ENCODE measurements at regions not wholly inside any gene's neighbourhood (a gene's known extent, or its start where the extent isn't known, plus 50 kb on each side); places are given as distances from the start of the nearest gene placed in this dataset.
A peak's percentile ranks its signal among the peaks of the same experiment; 100 is the strongest.

GRCh38 chr10:110396284-110396651, 91.5 kb upstream of the SMNDC1 start:
- DNase-seq (ENCODE audit: low read depth) = no peak

GRCh38 chr10:110397856-110398255, 93.1 kb upstream of the SMNDC1 start:
- no peak for DNase-seq (ENCODE audit: low read depth)

GRCh38 chr10:110398419-110399105, 93.8 kb upstream of the SMNDC1 start:
- peak; percentile 98 for DNase-seq (ENCODE audit: low read depth)

- peak; percentile 99 for DNase-seq (ENCODE audit: low read depth)
Measured at GRCh38 chr10:110399106-110399964, 94.6 kb upstream of the SMNDC1 start.

- peak; percentile 27 for DNase-seq (ENCODE audit: low read depth)
Measured at GRCh38 chr10:110399965-110400933, 95.5 kb upstream of the SMNDC1 start.

GRCh38 chr10:110401401-110402076, 96.2 kb upstream of the DUSP5 start:
- DNase-seq (ENCODE audit: low read depth) = peak; percentile 22

GRCh38 chr10:110402077-110402416, 95.7 kb upstream of the DUSP5 start:
- no peak for DNase-seq (ENCODE audit: low read depth)

- no peak for DNase-seq (ENCODE audit: low read depth)
Measured at GRCh38 chr10:110403593-110403992, 94.1 kb upstream of the DUSP5 start.

GRCh38 chr10:110404413-110404812, 93.3 kb upstream of the DUSP5 start:
- no peak for DNase-seq (ENCODE audit: low read depth)

- DNase-seq (ENCODE audit: low read depth) = no peak
Measured at GRCh38 chr10:110404825-110405224, 92.9 kb upstream of the DUSP5 start.

- DNase-seq (ENCODE audit: low read depth) = no peak
Measured at GRCh38 chr10:110405380-110405779, 92.3 kb upstream of the DUSP5 start.

- no peak for DNase-seq (ENCODE audit: low read depth)
Measured at GRCh38 chr10:110407301-110408170, 90.2 kb upstream of the DUSP5 start.

GRCh38 chr10:110408203-110408871, 89.4 kb upstream of the DUSP5 start:
- peak; percentile 75 for DNase-seq (ENCODE audit: low read depth)

GRCh38 chr10:110408943-110409342, 88.8 kb upstream of the DUSP5 start:
- DNase-seq (ENCODE audit: low read depth) = no peak

- no peak for DNase-seq (ENCODE audit: low read depth)
Measured at GRCh38 chr10:110409488-110409887, 88.2 kb upstream of the DUSP5 start.

GRCh38 chr10:110409926-110410325, 87.8 kb upstream of the DUSP5 start:
- DNase-seq (ENCODE audit: low read depth) = no peak

- peak; percentile 99 for DNase-seq (ENCODE audit: low read depth)
Measured at GRCh38 chr10:110410329-110411046, 87.2 kb upstream of the DUSP5 start.

GRCh38 chr10:110411047-110411410, 86.7 kb upstream of the DUSP5 start:
- DNase-seq (ENCODE audit: low read depth) = peak; percentile 63

All from HT1080 (cell line).